Heart right ventricle (tissue), 16 donors: ENCODE measurements at regions not wholly inside any gene's neighbourhood (a gene's known extent, or its start where the extent isn't known, plus 50 kb on each side); places are given as distances from the start of the nearest gene placed in this dataset.

Experiments
- ATAC-seq, 8 donors: fragments of 200-7000 bp; cut with Tn5 transposase; one replicate each; pipeline ENCODE4 v1.9.1; 2020; ENCODE audit warnings: mild to moderate bottlenecking in 8 of 8, moderate library complexity in 8 of 8, moderate number of reproducible peaks in 1 of 8
- DNase-seq, 2 donors: peaks; one replicate each; pipeline ENCODE4 v3.0.0-alpha.2; 2020
- H3K27ac ChIP-seq, 10 donors: fragments of 200-600 bp; sonication (generic) in 2 of 10; one replicate each; pipeline versions ENCODE4 v1.5.0 to v1.8.0; 2020 to 2022; ENCODE audit warnings: mild to moderate bottlenecking in 3 of 10
- H3K27me3 ChIP-seq, 7 donors: fragments of 200-600 bp; one replicate each; pipeline ENCODE4 v1.8.0; 2021 to 2022; ENCODE audit warnings: mild to moderate bottlenecking in 2 of 7
- H3K36me3 ChIP-seq, 9 donors: fragments of 200-600 bp; sonication (generic) in 1 of 9; one replicate each; pipeline versions ENCODE4 v1.5.0 to v1.8.0; 2020 to 2022; ENCODE audit warnings: mild to moderate bottlenecking in 2 of 9
- H3K4me1 ChIP-seq, 9 donors: fragments of 200-600 bp; sonication (generic) in 1 of 9; one replicate each; pipeline versions ENCODE4 v1.5.0 to v1.8.0; 2020 to 2022; ENCODE audit warnings: mild to moderate bottlenecking in 4 of 9
- H3K4me3 ChIP-seq, 10 donors: fragments of 200-600 bp; sonication (generic) in 2 of 10; one replicate each; pipeline versions ENCODE4 v1.5.0 to v1.8.0; 2020 to 2022; ENCODE audit warnings: mild to moderate bottlenecking in 7 of 10, moderate library complexity in 2 of 10
- H3K9me3 ChIP-seq, 11 donors: fragments of 200-600 bp in 10 of 11; sonication (generic) in 2 of 11; one replicate each; pipeline versions ENCODE4 v1.5.0 to v1.8.0; 2013 to 2022; ENCODE audit warnings: mild to moderate bottlenecking in 2 of 11, control low read depth in 1 of 11, moderate library complexity in 1 of 11
- WGBS, 2 donors: extraction: QIAGEN DNeasy Blood & Tissue Kit; methylation state at CpG; one replicate each; pipeline ENCODE4 v1.1.7; 2013; ENCODE audit warnings: inconsistent platforms in 1 of 2; 5-methylcytosine and 5-hydroxymethylcytosine counted together
- intact Hi-C, 10 donors: fragments of 100-400 bp; cut with DNase I; formaldehyde crosslinking; loops; one replicate each; pipeline versions ENCODE4 v1.11.1 to v1.14.2; 2022
- TF ChIP-seq, protein P1 (sequence below), 9 donors: fragments of 200-600 bp; sonication (generic) in 2 of 9; IDR thresholded peaks; one replicate each; pipeline versions ENCODE4 v1.5.0 to v1.8.0; 2021 to 2022; ENCODE audit warnings: antibody characterized with exemption in 9 of 9, mild to moderate bottlenecking in 5 of 9, moderate library complexity in 1 of 9
- donor health status: Arrhythmogenic right ventricular cardiomyopathy.
- donor health status: ischemic (EF 13 %, LVEDD 7.1; RV severe dilation, severe dysfunction).
- donor health status: healthy with polysubstance abuse.
- donor health status: DM: no; HTN: yes; CAD: no.
- donor health status: DM: no; HTN: no; CAD: no.
- donor health status: ischemic (EF 25% LVEDD 6.9; RV normal size, moderate dysfunction).
- donor health status: ischemic (EF 25% LVEDD 5.7; RV mildly dilated, moderate dysfunction).
- donor health status: healthy.
- donor health status: DM: yes; HTN: yes; CAD: no.
- donor health status: Ischemic cardiomyopathy.
- donor health status: ischemic (EF 35%, LVEDD 5.7; RV mildly dilated, moderate dysfunction).
- donor health status: nonischemic (EF 11% LVEDD 7.7; RV severe dilation, severe dysfunction).
- donor health status: DM: yes; HTN: yes; CAD: no.
- donor health status: PGD.
- donor health status: ischemic (EF 29% LVEDD 5.4; RV normal size, mild dysfunction).
- donor health status: nonischemic (EF 23%, LVEDD 6.1; RV moderate dilation, normal function).

DNA sequence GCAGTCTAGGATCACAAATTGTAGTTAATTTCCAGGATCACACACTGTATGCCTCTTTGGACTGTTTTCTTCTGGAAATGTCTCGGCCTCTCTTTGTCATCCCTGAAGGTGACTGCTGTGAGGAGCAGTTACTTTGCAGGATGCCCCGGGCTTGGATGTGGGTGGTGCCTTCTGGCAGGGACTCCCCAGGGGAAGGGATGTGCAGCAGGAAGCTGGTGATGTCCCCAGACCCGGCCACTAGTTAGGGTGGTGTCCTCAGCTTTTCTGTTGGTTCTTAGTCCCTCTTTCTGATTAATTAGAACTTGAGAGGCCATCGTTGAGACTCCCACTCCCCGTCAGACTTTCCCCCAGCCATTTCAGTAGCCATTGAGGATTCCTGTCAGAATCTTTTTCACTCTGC is 286.6 kb upstream of the HDAC4 start:
- no peak overlapping the region for H3K4me3 ChIP-seq
- intact Hi-C loops: no loop called here
- TF ChIP-seq, protein P1, sequence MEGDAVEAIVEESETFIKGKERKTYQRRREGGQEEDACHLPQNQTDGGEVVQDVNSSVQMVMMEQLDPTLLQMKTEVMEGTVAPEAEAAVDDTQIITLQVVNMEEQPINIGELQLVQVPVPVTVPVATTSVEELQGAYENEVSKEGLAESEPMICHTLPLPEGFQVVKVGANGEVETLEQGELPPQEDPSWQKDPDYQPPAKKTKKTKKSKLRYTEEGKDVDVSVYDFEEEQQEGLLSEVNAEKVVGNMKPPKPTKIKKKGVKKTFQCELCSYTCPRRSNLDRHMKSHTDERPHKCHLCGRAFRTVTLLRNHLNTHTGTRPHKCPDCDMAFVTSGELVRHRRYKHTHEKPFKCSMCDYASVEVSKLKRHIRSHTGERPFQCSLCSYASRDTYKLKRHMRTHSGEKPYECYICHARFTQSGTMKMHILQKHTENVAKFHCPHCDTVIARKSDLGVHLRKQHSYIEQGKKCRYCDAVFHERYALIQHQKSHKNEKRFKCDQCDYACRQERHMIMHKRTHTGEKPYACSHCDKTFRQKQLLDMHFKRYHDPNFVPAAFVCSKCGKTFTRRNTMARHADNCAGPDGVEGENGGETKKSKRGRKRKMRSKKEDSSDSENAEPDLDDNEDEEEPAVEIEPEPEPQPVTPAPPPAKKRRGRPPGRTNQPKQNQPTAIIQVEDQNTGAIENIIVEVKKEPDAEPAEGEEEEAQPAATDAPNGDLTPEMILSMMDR (IDR thresholded peaks at IDR 0.05): no peak
- no peaks in the 10 kb centered on the region for H3K36me3 ChIP-seq
- H3K27ac ChIP-seq: no peak overlapping the region
- 74 to 75% methylated on average over 5 of the region's 5 CpGs for WGBS, 2 donors
- ATAC-seq (no peak), DNase-seq (no peak)
- H3K27me3 ChIP-seq: peaks cover 0 to 63% (median 39%) of the 10 kb centered on the region in 7 donors
- peaks cover 0 to 8% (median 0%) of the 10 kb centered on the region in 11 donors for H3K9me3 ChIP-seq
- peaks cover 0 to 8% (median 3%) of the 10 kb centered on the region in 9 donors for H3K4me1 ChIP-seq

DNA sequence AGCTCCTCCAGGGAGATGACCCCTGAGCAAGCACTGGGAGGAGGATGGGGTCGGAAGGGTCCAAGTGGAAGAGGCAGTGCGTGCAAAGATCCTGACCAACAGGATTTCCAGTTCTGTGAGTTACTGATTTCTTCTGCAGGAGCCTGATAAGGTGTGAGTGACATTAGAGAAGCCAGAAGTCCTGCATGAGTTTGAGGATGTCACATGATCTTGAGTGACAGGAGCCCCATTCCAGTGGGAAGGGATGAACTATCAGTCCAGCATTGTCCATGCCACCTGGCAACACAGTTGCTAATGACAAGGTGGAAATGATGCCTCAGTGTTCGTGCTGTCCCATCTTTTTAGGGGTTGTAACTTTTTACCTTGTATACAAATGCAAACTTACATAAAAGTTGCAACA is 285.1 kb upstream of the HDAC4 start:
- intact Hi-C loops: no loop called here
- H3K27ac ChIP-seq: no peak overlapping the region
- no peak for ATAC-seq

DNA sequence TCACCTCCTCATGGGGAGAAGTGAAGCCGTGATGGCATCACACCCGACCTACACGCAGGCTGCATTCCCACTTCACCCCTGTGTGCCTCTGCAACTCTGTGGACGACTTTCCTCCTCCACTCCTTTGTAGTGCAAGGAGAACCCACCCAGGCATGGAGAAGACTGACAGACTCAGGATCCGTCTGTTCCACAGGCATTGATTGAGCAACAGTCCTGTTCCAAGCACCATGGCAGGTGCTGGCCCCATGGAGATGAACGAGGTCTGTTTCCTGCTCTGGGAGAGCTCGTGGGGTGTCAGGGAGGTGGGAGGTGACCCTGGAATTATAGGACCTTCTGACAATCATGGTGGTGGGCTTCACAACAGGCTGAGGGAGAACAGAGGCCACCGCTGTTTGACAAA is 284.7 kb upstream of the HDAC4 start:
- Histone ChIP-seq H3K27me3 (peaks cover 0 to 53% (median 39%) of the 10 kb centered on the region in 7 donors), H3K36me3 (no peaks in the 10 kb centered on the region), H3K9me3 (peaks cover 0 to 12% (median 0%) of the 10 kb centered on the region in 11 donors), H3K4me1 (no peaks in the 10 kb centered on the region), H3K27ac (no peak overlapping the region), H3K4me3 (no peak overlapping the region)
- TF ChIP-seq, protein P1 (IDR thresholded peaks at IDR 0.05): no peak
- ATAC-seq: no peak
- 74 to 75% methylated on average over 8 of the region's 8 CpGs for WGBS, 2 donors
- intact Hi-C loops: no loop called here
- no peak for DNase-seq

More for the DNA sequence above, 285.1 kb upstream of the HDAC4 start:
- no peak overlapping the region for H3K4me3 ChIP-seq
- peaks cover 0 to 57% (median 39%) of the 10 kb centered on the region in 7 donors for H3K27me3 ChIP-seq
- H3K4me1 ChIP-seq: peaks cover 0 to 1% (median 0%) of the 10 kb centered on the region in 9 donors
- WGBS, 2 donors: 56 to 61% methylated on average over 3 of the region's 3 CpGs
- no peaks in the 10 kb centered on the region for H3K36me3 ChIP-seq
- no peak for DNase-seq
- TF ChIP-seq, protein P1 (IDR thresholded peaks at IDR 0.05): no peak
- H3K9me3 ChIP-seq: peaks cover 0 to 12% (median 0%) of the 10 kb centered on the region in 11 donors

DNA sequence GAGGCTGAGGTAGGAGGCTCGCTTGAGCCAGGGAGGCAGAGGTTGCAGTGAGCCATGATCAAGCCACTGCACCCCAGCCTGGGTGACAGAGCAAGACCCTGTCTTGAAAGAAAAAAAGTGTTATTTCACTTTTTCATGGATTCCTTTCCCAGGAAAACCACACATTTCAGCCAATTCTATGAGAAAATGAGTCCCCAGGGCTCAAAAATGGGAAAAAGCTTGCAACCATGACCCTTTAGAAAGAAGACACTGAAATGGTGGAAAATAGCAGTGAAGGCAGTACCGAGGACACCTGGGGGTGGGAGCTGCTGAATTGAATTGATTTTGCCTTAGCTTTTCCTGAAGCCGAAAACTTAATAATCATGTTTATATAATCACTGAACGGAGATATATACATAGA is 284.2 kb upstream of the HDAC4 start:
- TF ChIP-seq, protein P1 (IDR thresholded peaks at IDR 0.05): no peak
- ATAC-seq: no peak
- Histone ChIP-seq H3K36me3 (no peaks in the 10 kb centered on the region), H3K4me1 (no peaks in the 10 kb centered on the region), H3K27me3 (peaks cover 0 to 56% (median 42%) of the 10 kb centered on the region in 7 donors), H3K4me3 (no peak overlapping the region), H3K27ac (no peak overlapping the region), H3K9me3 (peaks cover 0 to 12% (median 0%) of the 10 kb centered on the region in 11 donors)
- intact Hi-C loops: no loop called here
- DNase-seq: no peak
- 85% methylated on average over 4 of the region's 4 CpGs for WGBS, 2 donors
